GM21528 (cell line): ENCODE measurements at regions not wholly inside any gene's neighbourhood (a gene's known extent, or its start where the extent isn't known, plus 50 kb on each side); places are given as distances from the start of the nearest gene placed in this dataset.
"Not testable (repeated sequence)": the region's sequence is repeated elsewhere in the genome, so short reads cannot be mapped to it uniquely, and the experiment has no call there.

Experiments used
- ATAC-seq: cut with Tn5 transposase; IDR thresholded peaks from one replicate; pipeline ENCODE4 v1.9.1; 2021; ENCODE audit warnings: mild to moderate bottlenecking, moderate library complexity; ENCODE audit not compliant: unreplicated experiment, low FRiP score

DNA sequence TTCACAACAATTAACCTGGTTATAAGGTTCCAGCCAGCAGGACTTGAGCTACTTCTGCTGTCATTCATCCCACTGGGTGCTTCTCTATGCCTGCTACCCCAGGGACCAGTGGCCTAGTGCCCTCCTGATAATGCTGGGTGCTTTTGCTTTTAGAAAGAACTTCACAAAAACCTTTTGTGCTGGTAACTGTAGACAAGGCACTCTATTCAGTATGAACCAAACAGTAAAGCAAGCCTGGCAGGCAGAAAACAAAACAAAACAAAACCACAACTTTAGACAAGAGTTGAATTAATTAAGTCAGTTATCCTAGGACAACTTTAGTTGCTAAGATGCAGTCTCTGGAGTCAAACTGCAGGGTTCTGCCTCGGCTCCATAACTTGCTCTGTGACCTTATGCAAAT, 61.9 kb upstream of the ADGRL2 start:
- ATAC-seq = no peak

DNA sequence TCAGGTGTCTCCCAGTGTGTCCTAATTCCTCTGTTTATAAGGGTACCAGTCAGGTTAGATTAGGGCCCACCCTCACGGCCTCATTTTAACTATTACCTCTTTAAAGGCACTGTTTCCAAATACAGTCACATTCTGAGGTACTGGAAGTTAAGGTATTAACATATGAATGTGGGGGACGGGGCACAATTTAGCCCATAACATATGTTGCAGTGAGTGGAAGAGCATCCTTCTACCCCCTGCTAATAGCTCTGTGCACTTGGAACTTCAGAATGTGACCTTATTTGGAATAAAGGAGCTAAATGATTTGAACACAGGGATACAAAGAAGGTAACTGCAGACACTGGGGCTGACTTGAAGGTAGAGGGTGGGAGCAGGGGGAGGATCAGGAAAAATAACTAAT, 67.3 kb upstream of the ADGRL2 start:
- no peak for ATAC-seq

DNA sequence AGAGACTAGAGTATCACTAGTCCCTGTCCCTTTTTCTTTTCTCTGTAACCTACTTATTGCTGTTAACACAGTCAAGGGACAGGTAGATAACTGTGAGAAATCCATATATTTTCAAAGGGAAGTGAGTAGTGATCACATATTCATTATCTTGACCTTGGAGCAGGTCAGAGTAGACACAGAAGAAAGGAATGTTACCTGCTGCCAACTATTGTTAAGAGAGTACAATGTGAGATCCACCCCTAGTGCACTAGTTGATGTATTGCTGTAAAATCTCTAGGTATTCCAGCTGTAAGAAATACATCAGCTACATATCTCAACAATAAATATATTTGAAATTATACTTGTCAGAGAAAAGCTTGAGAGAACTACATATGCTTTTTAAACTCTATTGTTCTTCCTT, 68.7 kb upstream of the ADGRL2 start:
- no peak for ATAC-seq

DNA sequence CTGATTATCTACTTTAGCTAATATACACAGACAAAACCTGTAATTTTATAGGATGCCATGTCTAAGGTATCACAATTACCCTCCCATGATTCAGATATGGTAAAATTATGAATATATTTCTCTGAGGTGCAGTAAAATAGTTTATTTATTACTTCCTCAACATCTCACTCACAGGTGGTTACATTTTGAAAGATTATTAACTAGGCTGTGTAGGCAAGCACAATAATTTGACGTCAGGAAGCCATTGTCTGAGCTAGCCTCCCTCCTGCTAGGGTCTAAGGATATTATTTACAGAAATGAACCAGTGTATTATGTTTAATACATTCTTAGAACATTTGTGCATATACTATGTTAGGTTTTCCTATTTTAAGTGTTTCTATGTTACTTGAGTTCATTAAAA, 69.9 kb upstream of the ADGRL2 start:
- ATAC-seq = no peak

DNA sequence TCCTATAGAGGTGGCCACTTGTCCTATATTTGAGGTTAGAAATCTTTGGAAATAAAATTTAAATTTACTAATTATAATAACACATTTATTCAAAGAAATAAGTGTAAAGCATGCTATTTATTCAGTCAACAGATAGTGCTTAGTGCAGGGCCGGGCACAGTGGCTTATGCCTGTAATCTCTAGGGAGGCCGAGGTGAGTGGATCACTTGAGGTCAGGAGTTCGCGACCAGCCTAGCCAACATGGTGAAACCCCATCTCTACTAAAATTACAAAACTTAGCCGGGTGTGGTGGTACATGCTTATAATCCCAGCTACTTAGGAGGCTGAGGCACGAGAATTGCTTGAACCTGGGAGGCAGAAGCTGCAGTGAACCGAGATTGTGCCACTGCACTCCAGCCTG, 70.4 kb upstream of the ADGRL2 start:
- not testable (repeated sequence) for ATAC-seq

DNA sequence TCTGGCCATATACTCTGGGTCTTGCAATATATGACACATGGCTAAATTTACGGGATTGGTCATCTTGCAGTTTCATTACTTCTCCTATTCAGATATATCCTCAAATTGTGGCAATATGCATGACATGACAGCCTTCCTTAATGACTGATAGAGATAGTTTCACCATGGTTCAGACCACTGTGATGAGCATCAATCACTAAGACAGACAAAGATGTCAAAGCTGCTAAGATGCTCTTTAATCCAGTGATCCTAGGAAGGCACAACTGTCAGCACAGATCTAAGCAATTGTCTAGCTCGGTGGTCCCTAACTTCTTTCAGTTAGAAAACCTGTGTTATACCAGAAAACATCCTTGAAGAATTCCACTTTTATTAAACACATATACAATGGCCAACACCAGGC, 70.9 kb upstream of the ADGRL2 start:
- ATAC-seq = no peak

DNA sequence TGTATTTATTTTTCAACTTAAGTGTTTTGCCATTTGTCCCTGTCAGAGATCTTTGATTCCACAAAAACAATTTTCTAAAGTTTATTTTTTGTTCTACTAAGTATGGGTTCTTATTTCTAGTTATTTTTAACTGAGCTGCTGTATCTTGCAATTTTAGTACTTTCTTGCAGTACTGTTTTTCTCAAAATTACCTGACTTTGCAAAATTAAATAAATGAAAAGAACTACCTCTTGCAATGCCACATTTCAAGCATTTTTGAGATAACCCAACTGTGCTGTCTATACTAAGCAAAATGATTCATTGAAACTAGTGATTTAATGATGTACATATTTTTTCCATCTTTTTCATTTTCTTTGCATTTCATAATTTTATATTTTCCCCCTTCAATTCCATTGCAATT, 71.5 kb upstream of the ADGRL2 start:
- ATAC-seq = no peak

DNA sequence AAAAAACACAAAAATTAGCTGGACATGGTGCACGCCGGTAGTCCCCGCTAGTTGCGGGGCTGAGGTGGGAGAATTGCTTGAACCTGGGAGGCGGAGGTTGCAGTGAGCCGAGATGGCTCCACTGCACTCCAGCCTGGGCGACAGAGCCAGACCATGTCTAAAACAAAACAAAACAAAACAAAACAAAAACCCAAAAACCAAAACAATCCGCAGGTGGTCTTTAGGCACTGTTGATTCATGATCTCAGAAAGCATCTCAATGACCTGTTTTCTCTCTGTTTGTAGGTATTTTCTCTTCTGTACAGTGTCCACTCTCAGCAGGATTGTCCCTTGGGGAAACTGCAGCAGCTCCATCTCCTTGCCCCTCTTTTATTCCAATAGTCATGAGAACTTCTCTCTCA, 74.9 kb upstream of the ADGRL2 start:
- ATAC-seq = no peak

DNA sequence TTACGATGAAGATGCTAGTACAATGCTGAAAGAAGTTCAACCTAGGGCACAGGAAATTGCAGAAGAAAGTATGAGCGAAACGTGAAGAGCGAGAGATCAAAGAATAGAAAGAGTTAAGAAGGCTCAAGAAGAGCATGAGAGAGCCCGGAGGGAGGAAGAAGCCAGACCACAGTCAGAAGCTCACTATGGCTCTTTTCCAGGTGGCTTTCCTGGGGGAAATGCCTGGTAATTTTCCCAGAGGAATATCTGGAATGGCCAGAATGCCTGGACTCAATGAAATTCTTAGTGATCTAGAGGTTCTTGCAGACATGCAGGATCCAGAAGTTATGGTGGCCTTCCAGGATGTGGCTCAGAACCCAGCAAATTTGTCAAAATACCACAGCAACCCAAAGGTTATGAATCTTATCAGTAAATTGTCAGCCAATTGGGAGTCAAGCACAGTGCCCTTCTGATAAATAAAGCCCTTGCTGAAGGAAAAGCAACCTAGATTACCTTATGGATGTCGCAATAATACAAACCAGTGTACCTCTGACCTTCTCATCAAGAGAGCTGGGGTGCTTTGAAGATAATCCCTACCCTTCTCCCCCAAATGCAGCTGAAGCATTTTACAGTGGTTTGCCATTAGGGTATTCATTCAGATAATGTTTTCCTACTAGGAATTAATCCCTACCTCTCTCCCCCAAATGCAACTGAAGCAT, 78.0 kb upstream of the ADGRL2 start:
- ATAC-seq = not testable (repeated sequence)

DNA sequence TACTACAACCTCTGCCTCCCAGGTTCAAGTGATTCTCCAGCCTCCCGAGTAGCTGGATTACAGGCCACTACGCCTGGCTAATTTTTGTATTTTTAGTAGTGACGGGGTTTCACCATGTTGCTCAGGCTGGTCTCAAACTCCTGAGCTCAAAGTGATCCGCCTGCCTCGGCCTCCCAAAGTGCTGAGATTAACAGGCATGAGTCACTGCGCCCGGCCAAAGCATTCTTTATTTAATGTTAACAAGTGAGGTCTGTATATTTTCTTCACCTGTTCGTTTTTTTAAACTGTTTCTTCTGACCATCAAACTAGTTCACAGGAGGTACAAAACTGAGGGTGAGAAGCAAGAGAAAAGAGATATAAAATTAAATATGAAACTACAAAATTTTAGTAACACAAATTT, 80.5 kb upstream of the ADGRL2 start:
- ATAC-seq = not testable (repeated sequence)

DNA sequence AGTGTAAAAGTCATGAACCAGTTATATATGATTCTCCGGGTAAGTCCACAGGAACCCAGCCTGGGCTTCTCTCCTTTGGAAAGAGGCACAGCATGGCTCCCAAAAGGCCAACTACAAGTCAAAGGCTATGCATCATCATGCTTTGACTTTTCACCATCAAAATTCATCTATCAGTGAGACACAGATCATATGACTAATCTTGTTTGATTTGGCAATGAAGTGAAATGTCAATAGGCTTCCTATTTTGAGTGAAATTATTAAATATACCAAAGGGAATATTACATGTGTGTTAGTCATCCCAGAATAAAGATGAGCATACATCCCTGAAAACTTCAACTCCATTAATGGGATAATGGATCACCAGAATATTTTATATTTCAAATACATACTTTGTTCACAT, 83.5 kb upstream of the ADGRL2 start:
- ATAC-seq = no peak

DNA sequence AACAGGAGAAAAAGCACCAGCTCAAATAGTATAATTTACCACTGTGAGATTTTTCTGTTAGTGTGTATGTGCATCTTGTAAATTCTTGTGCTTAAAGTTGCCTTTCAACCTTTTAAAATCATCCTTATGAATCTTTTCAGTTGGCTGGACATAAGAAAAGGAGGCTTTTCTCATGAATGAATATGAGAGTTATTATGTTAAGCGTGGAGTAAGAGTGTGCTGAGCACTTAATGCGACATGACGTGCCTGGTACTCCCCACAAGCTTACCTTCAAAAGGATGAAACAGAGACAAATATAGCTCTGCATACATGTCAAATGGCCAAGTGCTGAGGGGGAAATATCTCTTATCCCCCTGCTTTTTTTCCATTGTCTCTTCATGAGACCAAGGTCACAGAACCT, 85.3 kb upstream of the ADGRL2 start:
- no peak for ATAC-seq

DNA sequence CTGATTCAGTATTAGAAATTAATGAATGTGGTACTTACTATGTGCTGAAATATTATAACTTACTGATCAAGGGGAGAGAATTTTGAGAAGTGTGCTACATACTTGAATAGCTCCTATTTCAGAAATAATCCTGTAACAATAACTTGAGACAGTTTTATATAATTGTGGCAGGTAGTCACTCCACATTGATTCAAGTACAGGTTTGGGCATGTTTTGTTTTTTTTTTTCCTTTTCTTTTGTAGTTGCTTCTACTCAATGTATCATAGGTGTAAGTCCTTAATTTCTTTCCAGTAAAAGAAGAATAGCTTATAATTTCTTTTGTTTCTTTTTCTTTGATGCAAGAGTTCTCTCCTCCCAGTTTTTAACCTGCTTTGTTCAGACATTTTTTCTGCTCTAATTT, 86.1 kb upstream of the ADGRL2 start:
- ATAC-seq = no peak

DNA sequence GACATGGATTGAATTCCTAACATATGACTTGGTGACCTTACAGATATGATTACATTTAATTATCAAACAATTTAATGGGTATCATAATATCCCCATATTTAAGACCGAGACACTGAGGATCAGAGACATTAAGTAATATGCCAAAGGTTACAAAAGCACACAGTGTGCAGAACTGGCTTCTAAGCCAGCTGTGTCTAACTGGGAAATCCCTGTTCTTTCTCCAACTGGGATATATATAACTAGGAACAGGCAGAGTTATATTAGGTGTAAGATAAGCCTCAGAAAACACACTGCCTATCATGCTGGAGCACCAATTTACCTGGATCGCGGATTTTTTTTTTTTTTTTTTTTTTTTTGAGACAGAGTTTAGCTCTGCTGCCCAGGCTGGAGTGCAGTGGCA, 88.3 kb upstream of the ADGRL2 start:
- ATAC-seq = no peak

DNA sequence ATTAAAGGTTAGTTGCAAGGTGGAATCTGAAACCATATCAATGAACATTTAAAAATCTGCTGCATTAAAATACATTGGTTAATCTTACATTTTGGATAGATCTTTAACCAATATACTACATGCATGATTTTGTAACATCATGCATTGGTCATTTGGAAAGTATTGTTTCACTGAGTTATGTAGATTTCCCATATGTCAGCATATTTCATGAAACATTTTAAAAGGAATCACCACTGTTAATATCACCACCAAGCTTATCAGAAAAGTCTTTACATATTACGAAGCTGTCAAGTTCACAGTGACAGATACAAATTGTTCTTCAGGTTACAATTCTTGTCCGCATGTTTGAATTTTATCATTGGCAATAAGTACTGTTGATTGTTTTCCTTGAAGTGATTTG, 89.9 kb upstream of the ADGRL2 start:
- no peak for ATAC-seq

DNA sequence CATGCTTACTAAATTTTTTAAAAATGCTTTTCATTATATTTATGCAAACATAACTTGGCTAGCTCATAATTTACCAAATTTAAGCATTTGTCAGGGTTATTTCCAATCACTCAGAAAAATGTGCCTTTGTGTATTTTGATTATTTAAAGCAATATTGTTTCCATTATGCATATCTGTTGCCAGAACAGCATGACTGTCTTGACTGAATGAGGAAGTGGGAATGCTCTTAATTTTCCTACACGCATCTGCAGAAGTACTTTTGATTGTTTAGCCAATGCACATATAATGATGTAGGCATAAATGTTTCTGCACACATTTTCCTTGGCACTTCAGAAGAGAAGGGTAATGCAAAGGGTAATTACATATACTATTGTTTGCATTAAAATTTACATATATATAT, 92.5 kb upstream of the ADGRL2 start:
- ATAC-seq = no peak

DNA sequence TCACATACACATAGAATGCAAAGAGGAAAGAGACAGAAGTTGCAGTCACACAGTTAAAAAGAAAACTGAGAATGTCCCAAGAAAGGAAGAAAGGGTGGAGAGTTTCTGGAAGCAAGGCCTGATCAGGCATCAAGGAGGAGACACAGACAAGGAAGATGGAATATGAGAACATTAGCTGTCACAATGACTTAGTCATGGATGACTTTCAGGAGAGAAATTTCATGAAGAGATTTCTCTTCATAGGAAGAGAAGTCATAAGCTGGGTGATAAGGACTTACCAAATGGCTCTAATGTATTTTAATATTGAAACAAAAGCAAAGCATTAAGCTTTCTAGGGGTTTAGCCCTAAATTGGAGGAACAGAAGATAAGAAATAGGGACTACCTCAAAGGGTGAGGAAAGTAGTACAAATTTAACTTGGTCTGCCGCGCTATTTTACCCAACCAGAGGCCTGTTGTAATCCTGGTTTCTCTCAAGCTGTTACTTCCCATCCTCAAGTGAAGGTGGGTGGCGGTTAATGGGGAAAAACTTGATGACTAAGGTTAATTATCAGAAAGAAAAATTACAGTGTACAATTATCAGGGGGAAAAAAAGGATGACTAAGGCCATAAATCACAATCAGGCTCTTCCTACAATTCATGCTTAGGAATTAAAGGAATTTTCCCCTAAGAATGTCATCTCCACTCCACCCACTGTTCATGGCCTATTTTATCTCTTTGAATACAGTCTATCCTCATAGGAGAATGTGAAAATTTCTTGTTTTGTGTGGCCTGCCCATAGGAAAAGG, 93.9 kb upstream of the ADGRL2 start:
- no peak for ATAC-seq

DNA sequence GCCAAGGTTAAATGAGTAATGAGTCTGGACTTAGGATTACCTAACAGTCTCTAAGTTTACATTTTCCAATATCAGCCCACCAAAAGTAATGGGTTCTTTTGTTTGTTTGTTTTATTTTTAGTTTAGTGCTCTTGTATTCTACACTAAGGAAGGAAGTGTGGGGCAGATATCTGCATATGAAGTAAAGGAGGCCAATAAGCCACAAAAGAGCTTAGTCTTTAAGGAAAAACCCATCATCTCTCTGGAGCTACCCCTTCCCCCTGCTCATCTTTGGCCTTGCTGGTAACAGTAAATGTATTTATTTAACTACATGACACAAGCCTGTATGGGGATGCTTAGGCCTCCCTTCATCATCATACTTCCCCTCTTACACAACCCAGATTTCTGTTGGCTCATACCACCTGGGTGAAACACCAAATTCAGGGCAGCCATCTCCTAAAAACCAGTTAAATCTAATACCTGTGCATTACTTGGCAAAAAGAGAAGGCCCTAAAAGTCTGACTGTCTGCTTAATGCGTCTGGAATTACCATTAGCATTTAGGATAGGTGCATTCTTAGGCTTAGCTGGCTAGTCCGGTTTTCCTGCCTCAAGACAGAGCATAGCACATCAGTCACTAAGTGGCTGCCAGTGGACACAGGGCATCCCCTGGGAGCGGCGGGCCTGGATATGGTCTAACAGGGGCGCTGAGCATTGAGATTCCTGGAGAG, 96.8 kb upstream of the ADGRL2 start:
- no peak for ATAC-seq

DNA sequence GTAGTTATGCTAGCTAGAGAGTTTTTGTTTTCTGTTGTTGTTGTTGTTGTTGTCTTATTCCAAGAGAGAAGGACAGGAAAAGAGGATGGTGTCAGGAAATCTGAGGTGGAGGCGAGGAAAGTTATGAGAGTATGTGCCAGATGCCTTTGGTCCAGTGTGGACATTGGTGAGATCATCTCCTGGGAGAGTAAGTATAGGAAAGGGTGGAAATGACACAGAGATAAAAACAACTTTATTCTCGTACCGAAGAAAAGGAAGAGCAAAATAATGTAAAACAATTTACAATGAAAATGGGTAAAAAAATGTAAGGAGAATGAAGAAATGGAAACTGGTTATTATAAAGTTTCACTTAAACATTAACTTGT, 97.4 kb upstream of the ADGRL2 start:
- ATAC-seq = no peak

DNA sequence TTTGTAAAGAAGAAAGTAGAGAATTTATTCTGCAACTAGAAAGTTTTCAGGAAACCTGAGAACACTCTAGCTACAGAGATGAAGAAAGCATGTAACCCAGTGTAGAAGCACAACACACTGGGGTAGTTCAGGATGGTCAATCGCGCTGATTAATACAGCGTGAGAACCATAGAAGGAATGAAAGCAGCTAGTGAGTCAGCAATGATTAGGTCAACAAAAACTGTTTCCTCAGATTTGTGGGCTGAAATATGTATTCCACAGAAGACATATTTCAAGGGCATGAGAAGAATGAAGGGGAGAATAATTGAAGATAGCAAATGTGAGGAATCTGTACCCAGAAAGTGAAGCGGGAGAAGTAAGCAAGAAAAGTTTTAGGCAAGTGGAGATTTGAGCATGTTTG, 97.8 kb upstream of the ADGRL2 start:
- ATAC-seq = no peak

DNA sequence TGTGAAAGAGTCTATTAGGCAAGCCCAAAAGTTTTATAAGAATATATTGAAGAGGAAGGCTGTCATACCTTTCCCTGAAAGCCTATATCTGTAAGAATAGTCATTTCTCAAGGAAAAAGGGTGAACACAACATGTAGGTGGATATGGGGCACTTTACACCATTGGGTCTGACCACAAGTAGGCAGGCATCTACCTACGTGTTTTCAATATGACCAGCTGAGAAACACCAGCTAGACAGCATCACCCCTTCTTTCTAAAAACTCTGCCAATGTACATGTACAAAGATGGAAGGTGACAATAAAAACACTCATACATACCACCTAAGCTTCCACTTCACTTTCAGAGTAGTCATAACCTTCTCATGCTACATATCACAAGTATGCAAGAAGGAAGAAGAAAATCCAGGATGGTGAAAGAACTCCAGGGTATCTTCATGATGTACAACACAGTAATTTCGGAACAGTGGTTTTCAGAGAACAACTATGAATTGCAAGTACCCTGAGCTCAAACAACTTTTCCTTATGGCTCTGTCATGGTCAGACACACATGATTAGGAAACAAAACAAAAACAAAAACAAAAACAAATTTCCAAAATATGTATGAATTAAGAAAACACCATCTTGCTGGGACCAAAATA, 98.5 kb upstream of the ADGRL2 start:
- no peak for ATAC-seq
